AG04450 (cell line): ENCODE measurements at regions not wholly inside any gene's neighbourhood (a gene's known extent, or its start where the extent isn't known, plus 50 kb on each side); places are given as distances from the start of the nearest gene placed in this dataset.

Source experiments
- CTCF ChIA-PET: fragments of 300-600, 350-600 bp; formaldehyde crosslinking; extraction: SDS; loops from one replicate; lab custom pipeline; 2022; ENCODE audit warnings: antibody characterized with exemption, inconsistent platforms; lab: Charles Lee
- POLR2A ChIA-PET: fragments of 350-600 bp; formaldehyde crosslinking; extraction: SDS; loops from one replicate; lab custom pipeline; 2021; ENCODE audit warnings: antibody characterized with exemption, inconsistent platforms; lab: Yijun Ruan, JAX
- DNase-seq: peaks from one replicate; pipeline ENCODE4 v3.0.0-alpha.2; 2011; ENCODE audit warnings: low read depth, low spot score
- H3K27ac ChIP-seq: one replicate; pipeline ENCODE4 v1.5.1; 2012; ENCODE audit warnings: low read depth, low read length, control low read depth
- H3K27me3 ChIP-seq: one replicate; pipeline ENCODE4 v1.6.0; 2012; ENCODE audit warnings: low read length; ENCODE audit not compliant: control insufficient read depth, insufficient read depth
- H3K4me3 ChIP-seq: 2 replicates; pipeline ENCODE4 v1.5.1; 2011; ENCODE audit warnings: mild to moderate bottlenecking, low read depth, low read length, control low read depth
- H3K9me3 ChIP-seq: 2 replicates; pipeline ENCODE4 v1.5.1; 2012; ENCODE audit warnings: low read length; ENCODE audit not compliant: control insufficient read depth, insufficient read depth
- CTCF ChIP-seq: IDR thresholded peaks from 2 replicates; pipeline ENCODE4 v1.5.1; 2011; ENCODE audit warnings: low read depth, low read length, control low read depth, inconsistent platforms

- ChIA-PET CTCF (no interaction called here), POLR2A (no interaction called here)
- no peak for TF ChIP-seq CTCF
- no peak overlapping the region for H3K4me3 ChIP-seq
- no peaks in the 10 kb centered on the region for H3K27me3 ChIP-seq
- no peak for DNase-seq
- no peaks in the 10 kb centered on the region for H3K9me3 ChIP-seq
- no peak overlapping the region for H3K27ac ChIP-seq
Measured at GRCh38 chr2:118665784-118666529, 181.5 kb downstream of the EN1 start.

GRCh38 chr2:118661179-118661578 is 186.3 kb downstream of the EN1 start:
- DNase-seq = no peak
- H3K27me3 ChIP-seq = no peaks in the 10 kb centered on the region
- no peaks in the 10 kb centered on the region for H3K9me3 ChIP-seq
- no peak overlapping the region for H3K27ac ChIP-seq
- no peak for TF ChIP-seq CTCF
- ChIA-PET POLR2A (no interaction called here), CTCF (interaction anchor here (1.0 kb wide), 1 partner anchor 194 kb away, joined by 3 read pairs; no protein-coding TSS in a partner anchor)
- no peak overlapping the region for H3K4me3 ChIP-seq

- no peak for DNase-seq
- no peaks in the 10 kb centered on the region for H3K9me3 ChIP-seq
- H3K27me3 ChIP-seq = no peaks in the 10 kb centered on the region
- H3K27ac ChIP-seq = no peak overlapping the region
- H3K4me3 ChIP-seq = no peak overlapping the region
- ChIA-PET POLR2A (no interaction called here), CTCF (no interaction called here)
- TF ChIP-seq CTCF = no peak
Measured at GRCh38 chr2:118658596-118659198, 188.8 kb downstream of the EN1 start.

- Histone ChIP-seq H3K27me3 (no peaks in the 10 kb centered on the region), H3K9me3 (no peaks in the 10 kb centered on the region), H3K27ac (no peak overlapping the region), H3K4me3 (no peak overlapping the region)
- no peak for TF ChIP-seq CTCF
- DNase-seq = no peak
- ChIA-PET POLR2A (no interaction called here), CTCF (no interaction called here)
Measured at GRCh38 chr2:118657466-118657865, 190.0 kb downstream of the EN1 start.

GRCh38 chr2:118654945-118655344 is 192.5 kb downstream of the EN1 start:
- CTCF ChIA-PET = no interaction called here
- H3K4me3 ChIP-seq = no peak overlapping the region

More at GRCh38 chr2:118654945-118655344, 192.5 kb downstream of the EN1 start:
- no peak for DNase-seq
- POLR2A ChIA-PET = no interaction called here
- no peaks in the 10 kb centered on the region for H3K27me3 ChIP-seq
- H3K9me3 ChIP-seq = no peaks in the 10 kb centered on the region
- H3K27ac ChIP-seq = no peak overlapping the region
- no peak for TF ChIP-seq CTCF
